ENCODE measurements at regions not wholly inside any gene's neighbourhood (a gene's known extent, or its start where the extent isn't known, plus 50 kb on each side); places are given as distances from the start of the nearest gene placed in this dataset.

GRCh38 chr4:164540987-164541386 is 212.9 kb upstream of the SMIM31 start:
- no peak overlapping the region for H3K14ac ChIP-seq (ENCODE audit: insufficient read length)
- H2BK5ac ChIP-seq (ENCODE audit: low read depth, low read length), result no peak overlapping the region
- no peak overlapping the region for H2BK120ac ChIP-seq (replicated peaks; ENCODE audit: low read depth, low read length)
- H3K4me2 ChIP-seq (ENCODE audit: insufficient read depth in 1 of 2, low read depth in 2 of 2, low read length in 2 of 2), result no peak overlapping the region
- H3K27me3 ChIP-seq (replicated peaks in 1 of 4; ENCODE audit: control insufficient read depth in 3 of 4, extremely low read depth in 1 of 4, insufficient read depth in 3 of 4, low read length in 3 of 4), result no peaks in the 10 kb centered on the region
- FAIRE-seq (no peak), DNase-seq (ENCODE audit: low read depth in 1 of 2, low spot score in 2 of 2) (no peak)
- H3K9ac ChIP-seq (replicated peaks in 1 of 4; ENCODE audit: extremely low read depth in 1 of 4, low read depth in 3 of 4, low read length in 3 of 4), result no peak overlapping the region
- no peaks in the 10 kb centered on the region for H4K20me1 ChIP-seq (replicated peaks in 1 of 2; ENCODE audit: control insufficient read depth in 1 of 2, insufficient read depth in 2 of 2, low read length in 2 of 2)
- no peaks in the 10 kb centered on the region for H3K79me2 ChIP-seq (ENCODE audit: control insufficient read depth in 1 of 2, insufficient read depth in 2 of 2, low read length in 2 of 2)
- no peak overlapping the region for H3K23ac ChIP-seq (ENCODE audit: insufficient read length)
- no peak overlapping the region for H4K8ac ChIP-seq (ENCODE audit: extremely low read depth, insufficient read depth, low read length)
- no peak overlapping the region for H2BK15ac ChIP-seq (ENCODE audit: low read length)
- H2BK20ac ChIP-seq (ENCODE audit: low read length), result no peak overlapping the region
- ChIA-PET POLR2A (ENCODE audit: partially characterized antibody) (no interaction called here), CTCF (ENCODE audit: partially characterized antibody) (interaction anchor here (1.4 kb wide), 1 partner anchor 190 kb away, joined by 5 read pairs; no protein-coding TSS in a partner anchor)
- no peaks in the 10 kb centered on the region for H3K79me1 ChIP-seq (ENCODE audit: low read depth, low read length)
- peaks cover 14 to 16% of the 10 kb centered on the region in 2 experiments for H3K9me3 ChIP-seq (ENCODE audit: insufficient read depth in 2 of 2, low read depth in 1 of 2, low read length in 1 of 2)
- no peaks in the 10 kb centered on the region; a peak in 1 of 8 replicates for H3K36me3 ChIP-seq (ENCODE audit: control insufficient read depth in 2 of 4, insufficient read depth in 4 of 4, low read length in 3 of 4)
- no peak overlapping the region for H3K4me3 ChIP-seq (ENCODE audit: extremely low read depth in 1 of 4, insufficient read depth in 2 of 4, low read depth in 3 of 4, low read length in 4 of 4)
- no peaks in the 10 kb centered on the region for H3K4me1 ChIP-seq (replicated peaks in 1 of 4; ENCODE audit: control insufficient read depth in 3 of 4, insufficient read depth in 4 of 4, low read length in 3 of 4)
- no peak overlapping the region for H2BK12ac ChIP-seq (ENCODE audit: low read depth, low read length)
- no peaks in the 10 kb centered on the region for H3K23me2 ChIP-seq (ENCODE audit: low read depth, low read length)
- no peak overlapping the region for H3K56ac ChIP-seq (replicated peaks; ENCODE audit: insufficient read length, low read depth, low read length)
- no peak overlapping the region for H3K18ac ChIP-seq (ENCODE audit: extremely low read depth, low read length)
- H2AK5ac ChIP-seq (ENCODE audit: low read depth, low read length), result no peak overlapping the region
- no peak overlapping the region for H3K4ac ChIP-seq (replicated peaks; ENCODE audit: insufficient read length, low read depth, low read length)
- H2AFZ ChIP-seq (ENCODE audit: low read length), result no peak overlapping the region
- no peak overlapping the region for H4K5ac ChIP-seq (ENCODE audit: insufficient read length, low read depth, low read length)
- WGBS, 2 experiments (ENCODE audit: extremely low coverage in 1 of 2, insufficient coverage in 1 of 2, insufficient read length in 1 of 2, insufficient replicate concordance in 2 of 2, low coverage in 1 of 2, low lambda C conversion rate in 2 of 2, missing lambda C conversion rate in 1 of 2), result 95% methylated on average over 2 of the region's 2 CpGs; no CpG with 5 or more reads in 1 of the 2 experiments
- H3K27ac ChIP-seq (ENCODE audit: low read depth, low read length), result no peak overlapping the region
- no peak overlapping the region for H4K91ac ChIP-seq (replicated peaks; ENCODE audit: insufficient read length, low read length)
- TF ChIP-seq CHD7 (IDR thresholded peaks at IDR 0.05; ENCODE audit: insufficient replicate concordance, low read length), result no peak

Data from H1 (cell line).